Breast epithelium (tissue), 3 donors: ENCODE measurements at regions not wholly inside any gene's neighbourhood (a gene's known extent, or its start where the extent isn't known, plus 50 kb on each side); places are given as distances from the start of the nearest gene placed in this dataset.

Source experiments
- CTCF ChIP-seq, 3 donors: fragments of 450-650 bp; IDR thresholded peaks; one replicate each; pipeline ENCODE4 v1.5.1; 2016 to 2017; ENCODE audit warnings: antibody characterized with exemption in 3 of 3, mild to moderate bottlenecking in 3 of 3, moderate library complexity in 3 of 3
- POLR2A ChIP-seq: fragments of 450-650 bp; IDR thresholded peaks from one replicate; pipeline ENCODE4 v1.6.1; 2016; ENCODE audit warnings: antibody characterized with exemption, mild to moderate bottlenecking, moderate library complexity

GRCh38 chr2:234329202-234329960 is 167.5 kb downstream of the ARL4C start:
- TF ChIP-seq POLR2A (no peak), CTCF (IDR thresholded peaks at IDR 0.05) (no peak)
